Stimulated activated CD8-positive, alpha-beta memory T cell treated with anti-CD3 and anti-CD28 coated beads, Interleukin-7, amount 100 ng/mL, for 48 hours (primary cell): ENCODE measurements at regions not wholly inside any gene's neighbourhood (a gene's known extent, or its start where the extent isn't known, plus 50 kb on each side); places are given as distances from the start of the nearest gene placed in this dataset.
"Not testable (repeated sequence)": the region's sequence is repeated elsewhere in the genome, so short reads cannot be mapped to it uniquely, and the experiment has no call there.

Experiments used
- DNase-seq, 2 donors: peaks; one replicate each; pipeline ENCODE4 v3.0.0-alpha.2; 2020; ENCODE audit warnings: low read depth in 1 of 2; ENCODE audit errors: extremely low read depth in 1 of 2

DNA sequence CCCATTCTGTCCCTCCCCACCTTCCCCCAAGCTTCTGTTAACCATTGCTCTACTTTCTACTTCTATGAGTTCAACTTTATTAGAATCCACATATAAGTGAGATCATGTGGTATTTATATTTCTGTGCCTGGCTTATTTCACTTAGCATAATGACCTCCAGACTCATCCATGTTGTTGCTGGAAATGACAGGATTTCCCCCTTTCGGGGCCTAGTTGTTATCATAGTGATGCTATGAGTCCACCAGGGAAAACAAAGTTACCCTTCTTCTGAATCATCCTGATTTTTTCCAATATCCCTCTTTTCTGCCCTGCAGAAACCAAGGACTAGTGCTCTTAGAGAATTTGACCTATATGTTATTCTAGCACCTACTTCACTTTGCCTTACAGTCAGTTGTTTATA is 53.2 kb upstream of the TERB2 start:
- not testable (repeated sequence) for DNase-seq

DNA sequence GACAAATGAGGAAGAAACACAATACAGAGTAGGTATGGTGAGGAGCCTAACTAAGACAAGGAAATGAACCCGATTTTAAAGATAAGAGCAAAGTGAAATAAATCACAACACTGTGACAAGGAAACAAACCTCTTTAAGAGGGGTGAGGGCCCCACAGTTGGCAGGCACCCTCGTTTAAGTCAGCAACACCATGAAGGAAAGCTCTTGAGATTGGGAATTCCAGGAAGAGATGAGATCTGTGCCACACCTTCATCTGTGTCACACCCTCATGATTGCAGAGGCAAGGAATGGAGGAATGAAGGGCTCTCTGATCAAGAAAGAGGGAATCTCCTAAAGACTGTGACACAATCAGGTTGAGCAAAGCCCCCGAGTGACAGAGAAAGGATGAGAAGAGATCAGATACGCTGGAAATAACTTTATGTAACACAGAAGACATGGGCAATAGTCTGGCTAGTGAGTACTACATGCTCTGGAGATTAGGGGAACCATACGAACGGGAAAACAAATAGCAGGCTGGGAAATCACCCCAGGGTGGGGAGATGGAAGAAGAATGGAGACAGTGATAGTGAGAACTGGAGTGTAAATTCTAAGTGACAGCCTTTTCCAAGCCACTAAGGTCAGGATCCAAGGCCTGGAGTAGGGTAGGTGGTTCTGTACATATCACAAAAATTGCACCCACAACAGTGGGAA is 51.7 kb upstream of the TERB2 start:
- DNase-seq = not testable (repeated sequence)
